GM18870 (cell line): ENCODE measurements at regions not wholly inside any gene's neighbourhood (a gene's known extent, or its start where the extent isn't known, plus 50 kb on each side); places are given as distances from the start of the nearest gene placed in this dataset.

Experiments
- ATAC-seq: cut with Tn5 transposase; IDR thresholded peaks from one replicate; pipeline ENCODE4 v1.9.1; 2021; ENCODE audit warnings: moderate library complexity; ENCODE audit not compliant: unreplicated experiment

- ATAC-seq = no peak
Measured at GRCh38 chr2:71878626-71879508, 268.8 kb downstream of the CYP26B1 start.

GRCh38 chr2:71877636-71878035 lies 270.0 kb downstream of the CYP26B1 start:
- ATAC-seq = no peak

- no peak for ATAC-seq
Measured at GRCh38 chr2:71876542-71877451, 270.9 kb downstream of the CYP26B1 start.

GRCh38 chr2:71872466-71873051 lies 275.1 kb downstream of the CYP26B1 start:
- no peak for ATAC-seq

GRCh38 chr2:71865391-71865965 lies 282.2 kb downstream of the CYP26B1 start:
- ATAC-seq = no peak

GRCh38 chr2:71864085-71864484 lies 283.6 kb downstream of the CYP26B1 start:
- ATAC-seq = no peak

- no peak for ATAC-seq
Measured at GRCh38 chr2:71863396-71863795, 284.3 kb downstream of the CYP26B1 start.

GRCh38 chr2:71862921-71863320 lies 284.7 kb downstream of the CYP26B1 start:
- ATAC-seq = no peak

- no peak for ATAC-seq
Measured at GRCh38 chr2:71861186-71862160, 286.2 kb downstream of the CYP26B1 start.

GRCh38 chr2:71860381-71860926 lies 287.2 kb downstream of the CYP26B1 start:
- no peak for ATAC-seq

GRCh38 chr2:71859211-71859847 lies 288.3 kb downstream of the CYP26B1 start:
- ATAC-seq = no peak

- ATAC-seq = no peak
Measured at GRCh38 chr2:71858071-71858470, 289.6 kb downstream of the CYP26B1 start.

- no peak for ATAC-seq
Measured at GRCh38 chr2:71857636-71858035, 290.0 kb downstream of the CYP26B1 start.

GRCh38 chr2:71856773-71857525 lies 290.7 kb downstream of the CYP26B1 start:
- ATAC-seq = no peak

GRCh38 chr2:71853858-71854257 lies 293.8 kb downstream of the CYP26B1 start:
- no peak for ATAC-seq

- no peak for ATAC-seq
Measured at GRCh38 chr2:71852141-71852711, 295.4 kb downstream of the CYP26B1 start.

- ATAC-seq = no peak
Measured at GRCh38 chr2:71851094-71851750, 296.4 kb downstream of the CYP26B1 start.
